ENCODE measurements at regions not wholly inside any gene's neighbourhood (a gene's known extent, or its start where the extent isn't known, plus 50 kb on each side); places are given as distances from the start of the nearest gene placed in this dataset.
"Not testable (repeated sequence)": the region's sequence is repeated elsewhere in the genome, so short reads cannot be mapped to it uniquely, and the experiment has no call there.

DNA sequence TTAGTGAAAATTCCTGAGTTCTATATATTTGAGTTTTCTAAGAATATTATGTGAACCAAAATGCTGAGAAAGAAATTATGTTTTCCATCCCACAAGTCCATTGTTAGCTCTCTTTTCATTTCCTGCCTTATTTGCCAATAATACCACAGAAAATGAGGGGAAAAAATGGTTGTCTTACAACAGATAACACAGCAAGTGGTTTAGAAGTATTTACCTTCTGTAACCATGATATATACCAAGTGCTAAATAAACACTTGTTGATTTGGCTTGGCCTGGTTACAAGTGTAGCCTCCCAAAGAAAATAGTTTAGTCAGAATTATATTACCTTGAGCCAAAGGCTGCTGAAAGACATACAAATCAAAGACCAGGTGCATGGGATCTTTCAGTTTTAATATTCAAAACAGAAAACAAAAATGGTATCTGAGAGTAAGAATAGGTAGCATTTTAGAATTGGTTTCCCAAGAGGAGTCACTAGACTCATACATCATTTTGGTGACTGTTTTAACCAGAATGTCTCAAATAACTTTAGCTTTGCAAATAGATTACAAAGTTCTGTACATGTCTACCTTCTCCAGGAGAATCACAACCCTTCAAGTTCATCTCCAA is 439.8 kb upstream of the DYNLRB2 start:
- no peak overlapping the region for H3K4me3 Mint-ChIP-seq (ENCODE audit: unreplicated experiment)
- TF ChIP-seq, protein P1, sequence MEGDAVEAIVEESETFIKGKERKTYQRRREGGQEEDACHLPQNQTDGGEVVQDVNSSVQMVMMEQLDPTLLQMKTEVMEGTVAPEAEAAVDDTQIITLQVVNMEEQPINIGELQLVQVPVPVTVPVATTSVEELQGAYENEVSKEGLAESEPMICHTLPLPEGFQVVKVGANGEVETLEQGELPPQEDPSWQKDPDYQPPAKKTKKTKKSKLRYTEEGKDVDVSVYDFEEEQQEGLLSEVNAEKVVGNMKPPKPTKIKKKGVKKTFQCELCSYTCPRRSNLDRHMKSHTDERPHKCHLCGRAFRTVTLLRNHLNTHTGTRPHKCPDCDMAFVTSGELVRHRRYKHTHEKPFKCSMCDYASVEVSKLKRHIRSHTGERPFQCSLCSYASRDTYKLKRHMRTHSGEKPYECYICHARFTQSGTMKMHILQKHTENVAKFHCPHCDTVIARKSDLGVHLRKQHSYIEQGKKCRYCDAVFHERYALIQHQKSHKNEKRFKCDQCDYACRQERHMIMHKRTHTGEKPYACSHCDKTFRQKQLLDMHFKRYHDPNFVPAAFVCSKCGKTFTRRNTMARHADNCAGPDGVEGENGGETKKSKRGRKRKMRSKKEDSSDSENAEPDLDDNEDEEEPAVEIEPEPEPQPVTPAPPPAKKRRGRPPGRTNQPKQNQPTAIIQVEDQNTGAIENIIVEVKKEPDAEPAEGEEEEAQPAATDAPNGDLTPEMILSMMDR (IDR thresholded peaks at IDR 0.05; ENCODE audit: partially characterized antibody, unreplicated experiment) = no peak
- H3K9me3 Mint-ChIP-seq (ENCODE audit: unreplicated experiment) = no peaks in the 10 kb centered on the region
- no peak for DNase-seq
- H3K36me3 Mint-ChIP-seq (ENCODE audit: unreplicated experiment) = no peaks in the 10 kb centered on the region
- no peak overlapping the region for H3K27ac Mint-ChIP-seq (ENCODE audit: unreplicated experiment)
- no peaks in the 10 kb centered on the region for H3K27me3 Mint-ChIP-seq (ENCODE audit: unreplicated experiment)
- H3K4me1 Mint-ChIP-seq (ENCODE audit: low read depth, unreplicated experiment) = no peaks in the 10 kb centered on the region

DNA sequence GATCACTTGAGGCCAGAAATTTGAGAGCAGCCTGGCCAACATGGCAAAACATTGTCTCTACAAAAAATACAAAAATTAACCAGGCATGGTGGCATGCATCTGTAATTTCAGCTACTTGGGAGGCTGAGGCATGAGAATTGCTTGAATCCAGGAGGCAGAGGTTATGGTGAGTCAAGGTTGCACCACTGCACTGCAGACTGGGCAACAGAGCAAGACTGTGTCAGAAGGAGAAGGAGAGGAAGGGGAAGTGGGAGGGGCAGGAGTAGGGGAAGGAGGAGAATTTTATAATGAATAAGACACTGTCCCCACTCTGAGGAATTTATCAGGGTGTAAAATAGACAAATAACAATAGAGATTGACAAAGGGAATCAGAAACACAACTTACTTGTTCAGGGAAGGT is 440.6 kb upstream of the DYNLRB2 start:
- TF ChIP-seq, protein P1 (IDR thresholded peaks at IDR 0.05; ENCODE audit: partially characterized antibody, unreplicated experiment) = no peak
- no peaks in the 10 kb centered on the region for H3K4me1 Mint-ChIP-seq (ENCODE audit: low read depth, unreplicated experiment)
- no peaks in the 10 kb centered on the region for H3K9me3 Mint-ChIP-seq (ENCODE audit: unreplicated experiment)
- no peak for DNase-seq
- no peaks in the 10 kb centered on the region for H3K27me3 Mint-ChIP-seq (ENCODE audit: unreplicated experiment)
- H3K4me3 Mint-ChIP-seq (ENCODE audit: unreplicated experiment) = no peak overlapping the region
- no peaks in the 10 kb centered on the region for H3K36me3 Mint-ChIP-seq (ENCODE audit: unreplicated experiment)
- no peak overlapping the region for H3K27ac Mint-ChIP-seq (ENCODE audit: unreplicated experiment)

DNA sequence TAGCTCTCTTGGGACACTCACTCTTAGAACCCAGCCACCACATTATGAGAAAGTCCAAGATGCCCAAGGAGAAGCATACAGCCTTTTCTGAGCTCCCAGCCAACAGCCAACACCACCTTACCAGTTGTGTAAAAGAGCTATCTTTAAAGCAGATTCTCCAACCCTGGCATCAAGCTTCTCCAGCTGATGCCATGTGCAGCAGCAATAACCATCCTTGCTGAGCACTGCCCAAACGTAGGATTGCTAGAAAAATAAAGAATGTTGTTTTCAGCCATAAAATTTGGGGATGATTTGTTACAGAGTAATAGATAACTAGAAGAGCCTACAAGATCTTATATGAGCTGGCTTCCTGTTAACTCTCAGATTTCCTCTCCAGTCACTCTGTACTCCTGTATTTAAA is 443.7 kb upstream of the DYNLRB2 start:
- no peak overlapping the region for H3K27ac Mint-ChIP-seq (ENCODE audit: unreplicated experiment)
- H3K27me3 Mint-ChIP-seq (ENCODE audit: unreplicated experiment) = no peaks in the 10 kb centered on the region
- H3K4me3 Mint-ChIP-seq (ENCODE audit: unreplicated experiment) = no peak overlapping the region
- no peak for DNase-seq
- H3K9me3 Mint-ChIP-seq (ENCODE audit: unreplicated experiment) = no peaks in the 10 kb centered on the region
- H3K36me3 Mint-ChIP-seq (ENCODE audit: unreplicated experiment) = no peaks in the 10 kb centered on the region
- no peaks in the 10 kb centered on the region for H3K4me1 Mint-ChIP-seq (ENCODE audit: low read depth, unreplicated experiment)
- TF ChIP-seq, protein P1 (IDR thresholded peaks at IDR 0.05; ENCODE audit: partially characterized antibody, unreplicated experiment) = no peak

DNA sequence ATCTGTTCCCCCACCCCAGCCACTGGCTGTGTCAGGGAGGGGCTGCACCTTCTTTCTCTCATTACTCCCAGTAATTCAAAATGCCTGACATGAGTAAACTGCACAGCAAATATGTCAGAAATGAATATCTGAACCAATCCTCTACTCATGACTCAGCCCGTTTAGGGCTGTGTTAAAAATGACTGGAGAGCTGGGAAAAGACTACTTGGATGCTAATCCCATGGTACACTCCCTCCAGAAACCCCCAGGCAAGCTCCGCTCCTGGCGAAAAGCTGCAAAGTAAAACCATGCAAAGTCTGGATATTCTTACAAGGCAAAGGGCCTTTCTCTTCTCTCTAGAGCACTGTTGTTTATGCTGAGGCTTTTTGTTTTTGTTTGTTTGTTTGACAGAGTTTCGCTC is 448.1 kb upstream of the DYNLRB2 start:
- no peak overlapping the region for H3K27ac Mint-ChIP-seq (ENCODE audit: unreplicated experiment)

DNA sequence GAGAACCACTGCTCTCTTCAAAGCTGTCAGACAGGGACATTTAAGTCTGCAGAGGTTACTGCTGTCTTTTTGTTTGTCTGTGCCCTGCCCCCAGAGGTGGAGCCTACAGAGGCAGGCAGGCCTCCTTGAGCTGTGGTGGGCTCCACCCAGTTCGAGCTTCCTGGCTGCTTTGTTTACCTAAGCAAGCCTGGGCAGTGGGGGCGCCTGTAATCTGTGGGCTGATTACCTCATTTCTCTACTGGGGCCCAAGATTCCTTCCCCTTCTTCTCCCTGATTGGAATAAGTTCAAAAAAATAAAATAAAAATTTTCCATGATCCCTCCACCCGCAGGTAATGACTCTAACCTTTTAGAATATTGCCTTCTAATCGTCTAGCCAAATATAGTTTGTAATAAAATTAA is 449.3 kb upstream of the DYNLRB2 start:
- DNase-seq; H3K4me1 Mint-ChIP-seq (ENCODE audit: low read depth, unreplicated experiment); H3K27ac Mint-ChIP-seq (ENCODE audit: unreplicated experiment); H3K4me3 Mint-ChIP-seq (ENCODE audit: unreplicated experiment); H3K9me3 Mint-ChIP-seq (ENCODE audit: unreplicated experiment); H3K27me3 Mint-ChIP-seq (ENCODE audit: unreplicated experiment); H3K36me3 Mint-ChIP-seq (ENCODE audit: unreplicated experiment): not testable (repeated sequence)

More for the DNA sequence above, 448.1 kb upstream of the DYNLRB2 start:
- no peaks in the 10 kb centered on the region for H3K36me3 Mint-ChIP-seq (ENCODE audit: unreplicated experiment)
- H3K4me3 Mint-ChIP-seq (ENCODE audit: unreplicated experiment) = no peak overlapping the region
- H3K9me3 Mint-ChIP-seq (ENCODE audit: unreplicated experiment) = no peaks in the 10 kb centered on the region
- H3K4me1 Mint-ChIP-seq (ENCODE audit: low read depth, unreplicated experiment) = no peaks in the 10 kb centered on the region
- DNase-seq = no peak
- TF ChIP-seq, protein P1 (IDR thresholded peaks at IDR 0.05; ENCODE audit: partially characterized antibody, unreplicated experiment) = no peak
- H3K27me3 Mint-ChIP-seq (ENCODE audit: unreplicated experiment) = no peaks in the 10 kb centered on the region

All from glutamatergic neuron (in vitro differentiated cells).